Ecto neural progenitor cell (in vitro differentiated cells): ENCODE measurements at regions not wholly inside any gene's neighbourhood (a gene's known extent, or its start where the extent isn't known, plus 50 kb on each side); places are given as distances from the start of the nearest gene placed in this dataset.

Source experiments
- DNase-seq: peaks from one replicate; pipeline ENCODE4 v3.0.0-alpha.2; 2018; ENCODE audit warnings: low spot score

DNA sequence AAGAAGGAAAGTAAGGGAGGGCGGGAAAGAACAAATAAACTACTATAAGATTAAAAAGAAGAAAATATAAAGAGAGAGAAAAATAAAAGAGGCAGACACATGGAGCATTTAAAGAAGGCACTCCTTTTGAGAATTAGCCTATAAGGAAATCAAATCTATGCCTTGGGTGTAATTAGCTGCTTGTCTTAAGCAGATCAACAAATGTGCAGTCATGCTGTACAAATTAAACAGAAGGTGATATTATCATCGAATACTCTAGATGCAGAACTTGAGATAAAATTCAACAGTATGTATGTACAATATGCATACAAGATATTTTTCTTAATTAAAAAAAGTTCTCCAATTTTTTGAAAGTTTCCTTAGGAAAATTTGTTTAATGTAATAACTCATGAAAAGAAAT lies 623.0 kb upstream of the CHORDC1 start:
- no peak for DNase-seq

GRCh38 chr11:90845126-90845525 lies 622.3 kb upstream of the CHORDC1 start:
- no peak for DNase-seq

GRCh38 chr11:90844041-90844440 lies 621.2 kb upstream of the CHORDC1 start:
- DNase-seq = no peak

- no peak for DNase-seq
Observed at GRCh38 chr11:90842681-90843080, 619.8 kb upstream of the CHORDC1 start.

- DNase-seq = no peak
Observed at GRCh38 chr11:90840071-90840470, 617.2 kb upstream of the CHORDC1 start.

- DNase-seq = no peak
Observed at GRCh38 chr11:90836031-90836430, 613.2 kb upstream of the CHORDC1 start.

DNA sequence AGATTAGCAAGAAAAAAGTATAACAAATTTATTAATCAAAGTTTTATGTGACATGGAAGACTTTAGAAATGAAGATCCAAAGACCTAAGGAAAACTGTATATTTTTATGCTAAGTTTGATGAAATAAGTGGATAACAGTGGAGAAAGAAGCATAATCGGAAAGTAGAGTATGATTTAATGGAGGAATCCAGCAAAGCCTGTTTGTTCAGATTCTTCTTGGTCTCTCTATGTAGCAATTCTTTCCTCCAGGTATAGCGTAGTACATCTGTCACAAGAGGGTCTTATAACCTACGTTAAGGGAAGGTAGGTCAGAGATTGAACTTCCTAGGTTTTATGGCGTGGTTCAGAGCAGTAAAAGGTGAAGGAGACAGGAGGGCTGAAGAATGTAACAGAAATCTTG lies 600.6 kb upstream of the CHORDC1 start:
- DNase-seq = no peak

DNA sequence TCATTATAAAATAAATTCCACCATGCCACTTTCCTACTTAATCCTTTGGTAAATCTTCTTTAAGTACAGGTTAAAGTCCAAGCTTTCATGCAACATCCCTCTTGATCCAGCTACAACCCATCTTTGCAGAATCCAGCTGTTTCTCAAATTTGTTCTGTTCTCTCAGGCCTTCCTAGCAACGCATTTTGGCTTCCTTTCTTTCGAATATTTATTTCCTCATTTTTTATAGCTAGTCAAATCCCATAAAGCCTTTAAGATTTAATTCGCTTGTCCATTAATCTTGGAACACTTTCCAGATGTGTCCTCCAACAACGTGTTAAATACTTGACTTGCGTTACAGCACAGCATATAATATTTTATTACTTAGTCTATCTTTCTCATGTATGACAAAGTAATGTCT lies 600.1 kb upstream of the CHORDC1 start:
- no peak for DNase-seq

GRCh38 chr11:90818196-90818745 lies 595.4 kb upstream of the CHORDC1 start:
- DNase-seq = no peak

DNA sequence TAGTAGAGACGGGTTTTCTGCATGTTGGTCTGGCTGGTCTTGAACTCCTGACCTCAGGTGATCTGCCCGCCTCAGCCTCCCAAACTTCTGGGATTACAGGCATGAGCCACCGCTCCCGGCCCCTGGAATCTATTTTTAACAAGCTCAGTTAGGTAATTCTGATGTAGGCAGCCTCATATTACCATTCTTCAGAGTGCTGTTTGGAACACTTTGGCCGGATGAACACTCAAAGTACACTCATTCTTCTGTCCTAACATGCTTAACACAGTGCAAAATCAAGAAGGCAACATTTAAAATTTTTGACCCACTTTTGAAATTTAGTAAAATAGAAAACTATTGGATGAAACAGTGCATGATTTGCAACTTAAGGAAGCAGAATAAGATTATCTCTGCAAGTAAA lies 586.7 kb upstream of the CHORDC1 start:
- DNase-seq = no peak

- DNase-seq = no peak
Observed at GRCh38 chr11:90805172-90805571, 582.3 kb upstream of the CHORDC1 start.

- no peak for DNase-seq
Observed at GRCh38 chr11:90803831-90804230, 581.0 kb upstream of the CHORDC1 start.

- no peak for DNase-seq
Observed at GRCh38 chr11:90803366-90803765, 580.5 kb upstream of the CHORDC1 start.

GRCh38 chr11:90798769-90799168 lies 575.9 kb upstream of the CHORDC1 start:
- DNase-seq = no peak

- DNase-seq = no peak
Observed at GRCh38 chr11:90795746-90796145, 572.9 kb upstream of the CHORDC1 start.

DNA sequence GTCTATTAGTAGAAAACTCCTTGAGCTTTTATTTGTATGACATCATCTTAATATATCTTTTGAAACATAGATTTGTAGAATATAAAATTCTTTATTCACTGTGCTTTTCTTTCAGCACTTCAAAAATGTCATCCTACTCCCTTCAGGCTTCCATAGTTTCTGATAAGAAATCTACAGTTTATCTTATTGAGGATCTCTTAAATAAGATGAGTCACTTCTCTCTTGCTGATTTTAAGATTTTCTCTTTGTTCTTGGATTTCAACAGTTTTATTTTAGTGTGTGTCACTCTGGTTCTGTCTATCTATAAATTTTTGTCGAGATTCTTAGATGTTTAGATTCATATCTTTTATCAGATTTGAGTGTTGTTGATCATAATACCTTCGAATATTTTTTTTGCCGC lies 566.1 kb upstream of the CHORDC1 start:
- DNase-seq = no peak

GRCh38 chr11:90784241-90784814 lies 561.5 kb upstream of the CHORDC1 start:
- DNase-seq = no peak

DNA sequence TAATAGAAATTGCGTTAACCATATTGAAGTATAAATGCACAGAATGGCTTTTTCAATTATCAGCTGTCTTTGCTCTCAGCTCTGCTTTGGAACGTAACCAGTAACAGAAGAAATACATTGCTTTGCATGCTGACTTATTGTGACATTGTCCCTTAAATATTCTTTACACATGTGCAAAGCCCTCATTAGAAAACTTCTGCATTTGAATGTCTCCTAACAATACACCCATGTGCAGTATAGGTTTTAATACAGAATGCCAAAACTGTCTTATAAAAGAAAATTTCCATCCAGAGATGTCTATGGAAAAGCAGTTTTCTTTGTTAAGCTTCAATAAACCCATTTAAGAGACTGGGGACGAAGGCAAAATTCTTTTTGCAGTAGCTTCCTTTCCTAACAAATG lies 560.3 kb upstream of the CHORDC1 start:
- DNase-seq = no peak

- DNase-seq = no peak
Observed at GRCh38 chr11:90779098-90779497, 556.2 kb upstream of the CHORDC1 start.

- no peak for DNase-seq
Observed at GRCh38 chr11:90775567-90776165, 552.8 kb upstream of the CHORDC1 start.

GRCh38 chr11:90774727-90775566 lies 552.1 kb upstream of the CHORDC1 start:
- DNase-seq = peak; percentile 50

GRCh38 chr11:90770007-90770406 lies 547.2 kb upstream of the CHORDC1 start:
- no peak for DNase-seq

GRCh38 chr11:90766121-90766520 lies 543.3 kb upstream of the CHORDC1 start:
- DNase-seq = no peak
